ENCODE measurements at regions not wholly inside any gene's neighbourhood (a gene's known extent, or its start where the extent isn't known, plus 50 kb on each side); places are given as distances from the start of the nearest gene placed in this dataset.
"Not testable (repeated sequence)": the region's sequence is repeated elsewhere in the genome, so short reads cannot be mapped to it uniquely, and the experiment has no call there.

- Histone ChIP-seq H3K9me3 (ENCODE audit: control insufficient read depth, insufficient read depth, low read length) (no peaks in the 10 kb centered on the region), H3K4me2 (ENCODE audit: low read length) (no peak overlapping the region), H3K79me2 (ENCODE audit: control insufficient read depth, low read length) (no peaks in the 10 kb centered on the region), H3K27ac (ENCODE audit: low read depth, low read length) (no peak overlapping the region), H3K9me2 (replicated peaks; ENCODE audit: control insufficient read depth, low read length) (no peaks in the 10 kb centered on the region), H3K27me3 (ENCODE audit: control insufficient read depth, low read length) (peaks cover 14% of the 10 kb centered on the region), H3K4me1 (ENCODE audit: control insufficient read depth, low read length) (no peaks in the 10 kb centered on the region), H3F3A (ENCODE audit: control insufficient read depth, insufficient read depth) (no peaks in the 10 kb centered on the region), H3K4me3 (ENCODE audit: low read length) (no peak overlapping the region), H4K20me1 (ENCODE audit: control insufficient read depth, insufficient read depth, low read depth, low read length) (no peaks in the 10 kb centered on the region), H3K36me3 (ENCODE audit: control insufficient read depth, low read length) (no peaks in the 10 kb centered on the region)
- TF ChIP-seq EZH2phosphoT487 (IDR thresholded peaks at IDR 0.05; ENCODE audit: borderline replicate concordance, low read length) (no peak), CTCF (IDR thresholded peaks at IDR 0.05; ENCODE audit: low read depth, low read length, poor library complexity, severe bottlenecking) (no peak)
Observed at GRCh38 chr1:224042557-224043118, 71.3 kb upstream of the FBXO28 start.

- TF ChIP-seq EZH2phosphoT487 (IDR thresholded peaks at IDR 0.05; ENCODE audit: borderline replicate concordance, low read length) (no peak), CTCF (IDR thresholded peaks at IDR 0.05; ENCODE audit: low read depth, low read length, poor library complexity, severe bottlenecking) (no peak)
- Histone ChIP-seq H3K27ac (ENCODE audit: low read depth, low read length) (no peak overlapping the region), H4K20me1 (ENCODE audit: control insufficient read depth, insufficient read depth, low read depth, low read length) (no peaks in the 10 kb centered on the region), H3K27me3 (ENCODE audit: control insufficient read depth, low read length) (peaks cover 14% of the 10 kb centered on the region), H3F3A (ENCODE audit: control insufficient read depth, insufficient read depth) (no peaks in the 10 kb centered on the region), H3K4me3 (ENCODE audit: low read length) (no peak overlapping the region), H3K79me2 (ENCODE audit: control insufficient read depth, low read length) (no peaks in the 10 kb centered on the region), H3K9me2 (replicated peaks; ENCODE audit: control insufficient read depth, low read length) (no peaks in the 10 kb centered on the region), H3K4me2 (ENCODE audit: low read length) (no peak overlapping the region), H3K4me1 (ENCODE audit: control insufficient read depth, low read length) (no peaks in the 10 kb centered on the region), H3K9me3 (ENCODE audit: control insufficient read depth, insufficient read depth, low read length) (no peaks in the 10 kb centered on the region), H3K36me3 (ENCODE audit: control insufficient read depth, low read length) (no peaks in the 10 kb centered on the region)
Observed at GRCh38 chr1:224041032-224041431, 72.9 kb upstream of the FBXO28 start.

GRCh38 chr1:224040423-224040822, 73.5 kb upstream of the FBXO28 start:
- not testable (repeated sequence) for H3K27ac ChIP-seq (ENCODE audit: low read depth, low read length); H4K20me1 ChIP-seq (ENCODE audit: control insufficient read depth, insufficient read depth, low read depth, low read length); H3K9me3 ChIP-seq (ENCODE audit: control insufficient read depth, insufficient read depth, low read length); H3K36me3 ChIP-seq (ENCODE audit: control insufficient read depth, low read length); H3K4me1 ChIP-seq (ENCODE audit: control insufficient read depth, low read length); H3K79me2 ChIP-seq (ENCODE audit: control insufficient read depth, low read length); H3K4me2 ChIP-seq (ENCODE audit: low read length); H3K9me2 ChIP-seq (replicated peaks; ENCODE audit: control insufficient read depth, low read length); H3K4me3 ChIP-seq (ENCODE audit: low read length); H3F3A ChIP-seq (ENCODE audit: control insufficient read depth, insufficient read depth)
- peaks cover 14% of the 10 kb centered on the region for H3K27me3 ChIP-seq (ENCODE audit: control insufficient read depth, low read length)

- not testable (repeated sequence) for H3K9me2 ChIP-seq (replicated peaks; ENCODE audit: control insufficient read depth, low read length); H3K79me2 ChIP-seq (ENCODE audit: control insufficient read depth, low read length); H3K4me1 ChIP-seq (ENCODE audit: control insufficient read depth, low read length); H3K27ac ChIP-seq (ENCODE audit: low read depth, low read length); H4K20me1 ChIP-seq (ENCODE audit: control insufficient read depth, insufficient read depth, low read depth, low read length); H3F3A ChIP-seq (ENCODE audit: control insufficient read depth, insufficient read depth); H3K4me2 ChIP-seq (ENCODE audit: low read length); H3K9me3 ChIP-seq (ENCODE audit: control insufficient read depth, insufficient read depth, low read length); H3K36me3 ChIP-seq (ENCODE audit: control insufficient read depth, low read length); H3K4me3 ChIP-seq (ENCODE audit: low read length)
- peaks cover 14% of the 10 kb centered on the region for H3K27me3 ChIP-seq (ENCODE audit: control insufficient read depth, low read length)
Observed at GRCh38 chr1:224040006-224040405, 73.9 kb upstream of the FBXO28 start.

GRCh38 chr1:224038832-224039231, 75.1 kb upstream of the FBXO28 start:
- peaks cover 12% of the 10 kb centered on the region for H3K27me3 ChIP-seq (ENCODE audit: control insufficient read depth, low read length)
- not testable (repeated sequence) for H3K36me3 ChIP-seq (ENCODE audit: control insufficient read depth, low read length); H3K4me3 ChIP-seq (ENCODE audit: low read length); H3F3A ChIP-seq (ENCODE audit: control insufficient read depth, insufficient read depth); H3K4me2 ChIP-seq (ENCODE audit: low read length); H3K79me2 ChIP-seq (ENCODE audit: control insufficient read depth, low read length); H3K9me3 ChIP-seq (ENCODE audit: control insufficient read depth, insufficient read depth, low read length); H3K27ac ChIP-seq (ENCODE audit: low read depth, low read length); H4K20me1 ChIP-seq (ENCODE audit: control insufficient read depth, insufficient read depth, low read depth, low read length); H3K4me1 ChIP-seq (ENCODE audit: control insufficient read depth, low read length); H3K9me2 ChIP-seq (replicated peaks; ENCODE audit: control insufficient read depth, low read length)

- not testable (repeated sequence) for H3F3A ChIP-seq (ENCODE audit: control insufficient read depth, insufficient read depth); H3K4me2 ChIP-seq (ENCODE audit: low read length)
Observed at GRCh38 chr1:224037362-224037761, 76.5 kb upstream of the FBXO28 start.

More at GRCh38 chr1:224037362-224037761, 76.5 kb upstream of the FBXO28 start:
- H3K9me2 ChIP-seq (replicated peaks; ENCODE audit: control insufficient read depth, low read length); H3K4me1 ChIP-seq (ENCODE audit: control insufficient read depth, low read length); H3K79me2 ChIP-seq (ENCODE audit: control insufficient read depth, low read length); H4K20me1 ChIP-seq (ENCODE audit: control insufficient read depth, insufficient read depth, low read depth, low read length); H3K36me3 ChIP-seq (ENCODE audit: control insufficient read depth, low read length); H3K27ac ChIP-seq (ENCODE audit: low read depth, low read length); H3K27me3 ChIP-seq (ENCODE audit: control insufficient read depth, low read length); H3K9me3 ChIP-seq (ENCODE audit: control insufficient read depth, insufficient read depth, low read length); H3K4me3 ChIP-seq (ENCODE audit: low read length): not testable (repeated sequence)
